Tibial artery (tissue), 4 donors: ENCODE measurements at regions not wholly inside any gene's neighbourhood (a gene's known extent, or its start where the extent isn't known, plus 50 kb on each side); places are given as distances from the start of the nearest gene placed in this dataset.

Experiments used
- DNase-seq, 2 donors: peaks; one replicate each; pipeline ENCODE4 v3.0.0-alpha.2; 2019
- H3K27ac ChIP-seq, 2 donors: fragments of 200-600 bp; sonication (generic) in 1 of 2; 1 replicate in 1 of 2; 2 replicates in 1 of 2; pipeline ENCODE4 v1.5.1; 2018 to 2019; ENCODE audit warnings: mild to moderate bottlenecking in 1 of 2
- H3K27me3 ChIP-seq, 2 donors: fragments of 200-600 bp; sonication (generic) in 1 of 2; one replicate each; pipeline versions ENCODE4 v1.5.1 to v1.6.0; 2016 to 2019
- H3K36me3 ChIP-seq, 3 donors: fragments of 200-600 bp; sonication (generic) in 2 of 3; one replicate each; pipeline ENCODE4 v1.5.1; 2016 to 2019; ENCODE audit warnings: mild to moderate bottlenecking in 2 of 3
- H3K4me1 ChIP-seq, 4 donors: fragments of 200-600 bp; sonication (generic) in 2 of 4; 1 replicate in 3 of 4; 2 replicates in 1 of 4; pipeline ENCODE4 v1.5.1; 2016 to 2019
- H3K4me3 ChIP-seq, 2 donors: fragments of 200-600 bp; sonication (generic) in 1 of 2; 1 replicate in 1 of 2; 2 replicates in 1 of 2; pipeline ENCODE4 v1.5.1; 2018 to 2019; ENCODE audit warnings: mild to moderate bottlenecking in 2 of 2
- H3K9me3 ChIP-seq, 3 donors: fragments of 200-600 bp; sonication (generic) in 1 of 3; one replicate each; pipeline ENCODE4 v1.5.1; 2016 to 2019
- CTCF ChIP-seq, 2 experiments: fragments of 200-600 bp in 1 of 2; fragments of 450-650 bp in 1 of 2; IDR thresholded peaks; one replicate each; pipeline ENCODE4 v1.5.1; 2017 to 2019; ENCODE audit warnings: antibody characterized with exemption in 2 of 2, mild to moderate bottlenecking in 1 of 2, moderate library complexity in 1 of 2
- intact Hi-C: fragments of 100-400 bp; cut with DNase I; formaldehyde crosslinking; loops from one replicate; pipeline ENCODE4 v1.15.0; 2023; ENCODE audit warnings: low total_unique reads

GRCh38 chr18:32607816-32608215, 137.1 kb upstream of the GAREM1 start:
- intact Hi-C loops = no loop called here
- peaks cover 0 to 14% (median 3%) of the 10 kb centered on the region in 4 donors for H3K4me1 ChIP-seq
- no peak overlapping the region for H3K27ac ChIP-seq

GRCh38 chr18:32598144-32598543, 127.5 kb upstream of the GAREM1 start:
- Histone ChIP-seq H3K27ac (no peak overlapping the region), H3K36me3 (no peaks in the 10 kb centered on the region), H3K27me3 (no peaks in the 10 kb centered on the region), H3K4me1 (peaks cover 0 to 5% (median 0%) of the 10 kb centered on the region in 4 donors), H3K9me3 (peaks cover 0 to 4% (median 3%) of the 10 kb centered on the region in 3 donors), H3K4me3 (no peak overlapping the region)
- DNase-seq = no peak
- intact Hi-C loops = no loop called here
- TF ChIP-seq CTCF (IDR thresholded peaks at IDR 0.05) = no peak

More at GRCh38 chr18:32607816-32608215, 137.1 kb upstream of the GAREM1 start:
- H3K36me3 ChIP-seq = no peaks in the 10 kb centered on the region
- H3K27me3 ChIP-seq = no peaks in the 10 kb centered on the region
- TF ChIP-seq CTCF (IDR thresholded peaks at IDR 0.05) = no peak
- H3K4me3 ChIP-seq = no peak overlapping the region
- H3K9me3 ChIP-seq = no peaks in the 10 kb centered on the region
- no peak for DNase-seq

DNA sequence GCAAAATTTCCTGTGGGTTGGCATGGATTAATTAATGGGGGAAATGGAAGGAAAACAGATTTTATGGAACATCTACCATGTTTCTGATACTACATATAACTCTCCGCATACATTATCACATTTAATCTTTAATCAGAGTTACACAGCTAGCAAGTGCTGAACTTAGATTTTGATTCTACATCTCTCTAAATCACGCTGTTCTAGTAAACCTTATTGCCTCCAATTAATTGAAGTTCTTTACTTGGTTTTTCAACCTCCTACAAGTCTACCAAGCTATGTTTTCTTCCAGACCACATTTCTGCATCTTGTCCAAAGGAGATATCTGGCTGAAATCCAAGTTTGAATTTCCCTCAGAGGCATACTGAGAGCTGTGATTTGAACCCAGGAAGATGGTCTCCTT, 125.8 kb upstream of the GAREM1 start:
- Histone ChIP-seq H3K36me3 (no peaks in the 10 kb centered on the region), H3K27ac (no peak overlapping the region), H3K27me3 (no peaks in the 10 kb centered on the region), H3K9me3 (peaks cover 0 to 4% (median 3%) of the 10 kb centered on the region in 3 donors), H3K4me3 (no peak overlapping the region), H3K4me1 (no peaks in the 10 kb centered on the region)
- no peak for DNase-seq
- intact Hi-C loops = no loop called here
- TF ChIP-seq CTCF (IDR thresholded peaks at IDR 0.05) = no peak

- intact Hi-C loops = no loop called here
- no peaks in the 10 kb centered on the region for H3K4me1 ChIP-seq
- H3K27me3 ChIP-seq = no peaks in the 10 kb centered on the region
- H3K4me3 ChIP-seq = no peak overlapping the region
- no peak for DNase-seq
- peaks cover 0 to 4% (median 3%) of the 10 kb centered on the region in 3 donors for H3K9me3 ChIP-seq
- no peak overlapping the region for H3K27ac ChIP-seq
- H3K36me3 ChIP-seq = no peaks in the 10 kb centered on the region
- TF ChIP-seq CTCF (IDR thresholded peaks at IDR 0.05) = no peak
These were observed 125.2 kb upstream of the GAREM1 start for GRCh38 chr18:32595832-32596231.

- no peaks in the 10 kb centered on the region for H3K36me3 ChIP-seq
- H3K27me3 ChIP-seq = no peaks in the 10 kb centered on the region
- no peak overlapping the region for H3K4me3 ChIP-seq
- TF ChIP-seq CTCF (IDR thresholded peaks at IDR 0.05) = no peak
- DNase-seq = no peak
- H3K27ac ChIP-seq = no peak overlapping the region
- intact Hi-C loops = no loop called here
- no peaks in the 10 kb centered on the region for H3K9me3 ChIP-seq
- H3K4me1 ChIP-seq = no peaks in the 10 kb centered on the region
These were observed 117.5 kb upstream of the GAREM1 start for GRCh38 chr18:32588191-32588590.

GRCh38 chr18:32583431-32583830, 112.7 kb upstream of the GAREM1 start:
- no peaks in the 10 kb centered on the region for H3K9me3 ChIP-seq
- TF ChIP-seq CTCF (IDR thresholded peaks at IDR 0.05) = no peak
- no peaks in the 10 kb centered on the region for H3K36me3 ChIP-seq
- intact Hi-C loops = no loop called here
- no peak overlapping the region for H3K4me3 ChIP-seq
- H3K27ac ChIP-seq = no peak overlapping the region
- no peaks in the 10 kb centered on the region for H3K27me3 ChIP-seq
- no peak for DNase-seq
- H3K4me1 ChIP-seq = no peaks in the 10 kb centered on the region
